Transverse colon (tissue), 4 donors: ENCODE measurements at regions not wholly inside any gene's neighbourhood (a gene's known extent, or its start where the extent isn't known, plus 50 kb on each side); places are given as distances from the start of the nearest gene placed in this dataset.
"Not testable (repeated sequence)": the region's sequence is repeated elsewhere in the genome, so short reads cannot be mapped to it uniquely, and the experiment has no call there.

Source experiments
- EP300 ChIP-seq: sonication (generic); formaldehyde crosslinking; IDR thresholded peaks from one replicate; pipeline ENCODE4 v1.6.1; 2017; ENCODE audit warnings: antibody characterized with exemption, low read depth
- POLR2A ChIP-seq: fragments of 450-650 bp; IDR thresholded peaks from one replicate; pipeline ENCODE4 v1.6.1; 2016; ENCODE audit warnings: antibody characterized with exemption, mild to moderate bottlenecking, moderate library complexity
- POLR2AphosphoS5 ChIP-seq, 3 donors: sonication (generic); formaldehyde crosslinking; IDR thresholded peaks; one replicate each; pipeline ENCODE4 v1.6.1; 2016; ENCODE audit warnings: antibody characterized with exemption in 3 of 3
- TF ChIP-seq, protein P1 (sequence below), 5 experiments: fragments of 200-600 bp in 3 of 5; fragments of 450-650 bp in 2 of 5; sonication (generic) in 3 of 5; IDR thresholded peaks; 1 replicate in 2 of 5; 2 replicates in 3 of 5; pipeline ENCODE4 v1.5.1; 2016 to 2017; ENCODE audit warnings: antibody characterized with exemption in 5 of 5, inconsistent platforms in 3 of 5, mild to moderate bottlenecking in 2 of 5, moderate library complexity in 1 of 5

DNA sequence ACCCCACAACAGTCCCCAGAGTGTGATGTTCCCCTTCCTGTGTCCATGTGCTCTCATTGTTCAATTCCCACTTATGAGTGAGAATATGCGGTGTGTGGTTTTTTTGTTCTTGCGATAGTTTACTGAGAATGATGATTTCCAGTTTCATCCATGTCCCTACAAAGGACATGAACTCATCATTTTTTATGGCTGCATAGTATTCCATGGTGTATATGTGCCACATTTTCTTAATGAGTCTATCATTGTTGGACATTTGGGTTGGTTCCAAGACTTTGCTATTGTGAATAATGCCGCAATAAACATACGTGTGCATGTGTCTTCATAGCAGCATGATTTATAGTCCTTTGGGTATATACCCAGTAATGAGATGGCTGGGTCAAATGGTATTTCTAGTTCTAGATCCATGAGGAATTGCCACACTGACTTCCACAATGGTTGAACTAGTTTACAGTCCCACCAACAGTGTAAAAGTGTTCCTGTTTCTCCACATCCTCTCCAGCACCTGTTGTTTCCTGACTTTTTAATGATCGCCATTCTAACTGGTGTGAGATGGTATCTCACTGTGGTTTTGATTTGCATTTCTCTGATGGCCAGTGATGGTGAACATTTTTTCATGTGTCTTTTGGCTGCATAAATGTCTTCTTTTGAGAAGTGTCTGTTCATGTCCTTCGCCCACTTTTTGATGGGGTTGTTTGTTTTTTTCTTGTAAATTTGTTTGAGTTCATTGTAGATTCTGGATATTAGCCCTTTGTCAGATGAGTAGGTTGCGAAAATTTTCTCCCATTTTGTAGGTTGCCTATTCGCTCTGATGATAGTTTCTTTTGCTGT is 120.0 kb downstream of the GOSR1 start:
- TF ChIP-seq EP300; POLR2A; POLR2AphosphoS5 (IDR thresholded peaks at IDR 0.05): not testable (repeated sequence)
- TF ChIP-seq, protein P1, sequence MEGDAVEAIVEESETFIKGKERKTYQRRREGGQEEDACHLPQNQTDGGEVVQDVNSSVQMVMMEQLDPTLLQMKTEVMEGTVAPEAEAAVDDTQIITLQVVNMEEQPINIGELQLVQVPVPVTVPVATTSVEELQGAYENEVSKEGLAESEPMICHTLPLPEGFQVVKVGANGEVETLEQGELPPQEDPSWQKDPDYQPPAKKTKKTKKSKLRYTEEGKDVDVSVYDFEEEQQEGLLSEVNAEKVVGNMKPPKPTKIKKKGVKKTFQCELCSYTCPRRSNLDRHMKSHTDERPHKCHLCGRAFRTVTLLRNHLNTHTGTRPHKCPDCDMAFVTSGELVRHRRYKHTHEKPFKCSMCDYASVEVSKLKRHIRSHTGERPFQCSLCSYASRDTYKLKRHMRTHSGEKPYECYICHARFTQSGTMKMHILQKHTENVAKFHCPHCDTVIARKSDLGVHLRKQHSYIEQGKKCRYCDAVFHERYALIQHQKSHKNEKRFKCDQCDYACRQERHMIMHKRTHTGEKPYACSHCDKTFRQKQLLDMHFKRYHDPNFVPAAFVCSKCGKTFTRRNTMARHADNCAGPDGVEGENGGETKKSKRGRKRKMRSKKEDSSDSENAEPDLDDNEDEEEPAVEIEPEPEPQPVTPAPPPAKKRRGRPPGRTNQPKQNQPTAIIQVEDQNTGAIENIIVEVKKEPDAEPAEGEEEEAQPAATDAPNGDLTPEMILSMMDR (IDR thresholded peaks at IDR 0.05): not testable (repeated sequence)
